ENCODE measurements at regions not wholly inside any gene's neighbourhood (a gene's known extent, or its start where the extent isn't known, plus 50 kb on each side); places are given as distances from the start of the nearest gene placed in this dataset.

- in situ Hi-C loops (cut with MboI; ENCODE audit: low sequenced_read_pairs in 4 of 4): no loop called here
Observed at GRCh38 chr18:56162311-56163265, 475.8 kb downstream of the TXNL1 start.

GRCh38 chr18:56161566-56162260 lies 476.7 kb downstream of the TXNL1 start:
- TF ChIP-seq POLR2A (IDR thresholded peaks at IDR 0.05): no peak
- no peak for TF ChIP-seq CTCF (IDR thresholded peaks at IDR 0.05 in 4 of 5, conservative IDR thresholded peaks at IDR 0.05 in 1 of 5)
- in situ Hi-C loops (cut with MboI; ENCODE audit: low sequenced_read_pairs in 4 of 4): no loop called here
- Histone ChIP-seq H3K27ac (peak overlapping the region in 1 of 4 donors; percentile 15), H3K9me3 (no peaks in the 10 kb centered on the region), H3K27me3 (no peaks in the 10 kb centered on the region), H3K4me1 (peaks cover 0 to 4% of the 10 kb centered on the region in 2 donors), H3K36me3 (no peaks in the 10 kb centered on the region), H3K4me3 (no peak overlapping the region)
- ATAC-seq (no peak), DNase-seq (no peak)
- intact Hi-C loops (cut with DNase I; ENCODE audit: low total_unique reads): no loop called here

More at GRCh38 chr18:56162311-56163265, 475.8 kb downstream of the TXNL1 start:
- no peaks in the 10 kb centered on the region for H3K36me3 ChIP-seq
- no peaks in the 10 kb centered on the region for H3K9me3 ChIP-seq
- DNase-seq (no peak), ATAC-seq (peak; percentile 41 to 65)
- TF ChIP-seq CTCF (IDR thresholded peaks at IDR 0.05 in 4 of 5, conservative IDR thresholded peaks at IDR 0.05 in 1 of 5) (no peak), POLR2A (IDR thresholded peaks at IDR 0.05) (no peak)
- H3K4me1 ChIP-seq: peaks cover 0 to 4% of the 10 kb centered on the region in 2 donors
- no peaks in the 10 kb centered on the region for H3K27me3 ChIP-seq
- no peak overlapping the region for H3K27ac ChIP-seq
- intact Hi-C loops (cut with DNase I; ENCODE audit: low total_unique reads): no loop called here
- H3K4me3 ChIP-seq: no peak overlapping the region

- Histone ChIP-seq H3K36me3 (no peaks in the 10 kb centered on the region), H3K4me1 (peaks cover 0 to 4% of the 10 kb centered on the region in 2 donors), H3K9me3 (no peaks in the 10 kb centered on the region), H3K27me3 (no peaks in the 10 kb centered on the region), H3K4me3 (no peak overlapping the region), H3K27ac (no peak overlapping the region)
- in situ Hi-C loops (cut with MboI; ENCODE audit: low sequenced_read_pairs in 4 of 4): no loop called here
- no peak for ATAC-seq
- DNase-seq: no peak
- TF ChIP-seq CTCF (IDR thresholded peaks at IDR 0.05 in 4 of 5, conservative IDR thresholded peaks at IDR 0.05 in 1 of 5): no peak
- no peak for TF ChIP-seq POLR2A (IDR thresholded peaks at IDR 0.05)
- intact Hi-C loops (cut with DNase I; ENCODE audit: low total_unique reads): no loop called here
Observed at GRCh38 chr18:56158676-56159075, 479.7 kb downstream of the TXNL1 start.

- Histone ChIP-seq H3K27ac (no peak overlapping the region), H3K4me3 (no peak overlapping the region), H3K4me1 (peaks cover 0 to 3% of the 10 kb centered on the region in 2 donors), H3K9me3 (no peaks in the 10 kb centered on the region), H3K27me3 (no peaks in the 10 kb centered on the region), H3K36me3 (no peaks in the 10 kb centered on the region)
- DNase-seq (no peak), ATAC-seq (no peak)
- in situ Hi-C loops (cut with MboI; ENCODE audit: low sequenced_read_pairs in 4 of 4): no loop called here
- TF ChIP-seq POLR2A (IDR thresholded peaks at IDR 0.05) (no peak), CTCF (IDR thresholded peaks at IDR 0.05 in 4 of 5, conservative IDR thresholded peaks at IDR 0.05 in 1 of 5) (no peak)
- intact Hi-C loops (cut with DNase I; ENCODE audit: low total_unique reads): no loop called here
Observed at GRCh38 chr18:56157541-56157940, 480.9 kb downstream of the TXNL1 start.

Data from gastrocnemius medialis (tissue), 4 donors.